SH-SY5Y (cell line): ENCODE measurements at regions not wholly inside any gene's neighbourhood (a gene's known extent, or its start where the extent isn't known, plus 50 kb on each side); places are given as distances from the start of the nearest gene placed in this dataset.

Source experiments
- GATA2 ChIP-seq: IDR thresholded peaks from 2 replicates; pipeline ENCODE4 v1.6.1; 2011; ENCODE audit warnings: mild to moderate bottlenecking, low read depth, low read length
- GATA3 ChIP-seq: IDR thresholded peaks from 2 replicates; pipeline ENCODE4 v1.6.1; 2011; ENCODE audit warnings: low read depth, mild to moderate bottlenecking, low read length, moderate library complexity

DNA sequence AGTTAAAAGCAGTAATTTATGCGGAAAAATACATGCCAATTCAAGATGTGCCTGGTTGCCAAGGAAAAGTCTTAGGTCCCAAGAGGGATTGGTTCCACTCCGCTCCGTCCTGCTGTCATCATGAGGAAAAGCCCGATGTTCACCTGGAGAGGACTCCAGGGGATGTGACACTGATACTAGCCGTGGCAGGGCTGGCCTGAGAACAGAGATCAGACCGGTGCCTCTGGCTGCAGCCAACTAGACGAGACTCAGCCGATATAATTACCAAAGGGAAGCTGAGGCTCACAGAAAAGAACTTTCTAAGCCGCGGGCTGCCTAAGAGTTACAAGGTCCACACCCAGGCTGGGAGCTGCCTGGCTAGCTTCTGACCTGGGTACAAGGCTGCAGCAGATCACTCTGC is 81.3 kb upstream of the UNC5B start:
- no peak for TF ChIP-seq GATA2
- TF ChIP-seq GATA3: no peak

DNA sequence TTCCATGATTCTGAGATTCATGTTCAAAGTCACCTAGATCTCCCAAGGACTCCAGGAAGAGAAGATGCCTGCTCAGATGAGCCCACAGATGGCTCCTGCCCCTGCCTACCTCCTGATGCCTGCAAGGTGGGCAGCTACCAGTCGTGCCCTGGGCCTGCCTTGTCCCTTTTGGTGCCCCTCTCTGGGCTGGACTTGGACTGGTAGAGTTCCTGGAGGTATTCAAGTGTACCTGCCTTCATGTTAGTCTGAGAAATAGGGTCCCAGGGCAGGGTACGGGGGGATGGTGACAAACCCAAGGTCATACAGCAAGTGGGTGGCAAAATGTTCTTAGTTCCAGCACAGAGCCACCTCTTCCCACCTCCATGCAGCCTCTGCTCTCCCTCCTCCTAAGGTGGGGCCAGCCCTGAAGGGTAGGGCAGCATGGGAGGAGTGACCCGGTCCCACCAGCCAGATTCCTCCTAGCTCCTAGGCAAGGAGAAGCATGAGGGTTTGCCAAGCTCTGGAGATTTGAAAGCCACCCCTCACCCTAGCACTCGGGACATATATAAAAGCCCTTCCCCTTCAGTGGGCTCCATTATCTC is 80.8 kb upstream of the UNC5B start:
- TF ChIP-seq GATA3 (no peak), GATA2 (no peak)

DNA sequence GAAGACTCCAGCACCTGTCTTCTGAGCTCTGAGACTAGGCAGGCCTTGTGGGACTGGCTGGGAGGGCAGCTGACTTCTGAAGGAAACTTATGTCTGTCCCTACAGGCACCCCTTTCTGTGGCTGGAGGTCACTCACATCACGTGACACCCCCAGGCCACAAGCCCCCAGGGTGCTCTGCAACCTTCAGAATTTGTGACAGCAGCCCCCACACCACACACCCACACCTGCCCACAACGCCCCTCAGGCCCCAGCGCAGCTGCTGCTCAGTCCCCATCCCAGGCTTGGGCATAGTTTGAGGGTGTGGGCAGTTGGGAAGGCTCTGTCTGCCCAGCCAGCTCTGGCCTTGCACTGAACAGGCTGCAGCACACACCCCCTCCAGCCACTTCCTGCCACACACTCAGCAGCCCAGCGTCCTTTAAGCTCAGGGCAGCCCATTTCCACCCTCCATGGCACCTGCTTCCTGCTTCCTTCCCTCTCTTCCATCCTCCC is 80.0 kb upstream of the UNC5B start:
- no peak for TF ChIP-seq GATA3
- no peak for TF ChIP-seq GATA2

DNA sequence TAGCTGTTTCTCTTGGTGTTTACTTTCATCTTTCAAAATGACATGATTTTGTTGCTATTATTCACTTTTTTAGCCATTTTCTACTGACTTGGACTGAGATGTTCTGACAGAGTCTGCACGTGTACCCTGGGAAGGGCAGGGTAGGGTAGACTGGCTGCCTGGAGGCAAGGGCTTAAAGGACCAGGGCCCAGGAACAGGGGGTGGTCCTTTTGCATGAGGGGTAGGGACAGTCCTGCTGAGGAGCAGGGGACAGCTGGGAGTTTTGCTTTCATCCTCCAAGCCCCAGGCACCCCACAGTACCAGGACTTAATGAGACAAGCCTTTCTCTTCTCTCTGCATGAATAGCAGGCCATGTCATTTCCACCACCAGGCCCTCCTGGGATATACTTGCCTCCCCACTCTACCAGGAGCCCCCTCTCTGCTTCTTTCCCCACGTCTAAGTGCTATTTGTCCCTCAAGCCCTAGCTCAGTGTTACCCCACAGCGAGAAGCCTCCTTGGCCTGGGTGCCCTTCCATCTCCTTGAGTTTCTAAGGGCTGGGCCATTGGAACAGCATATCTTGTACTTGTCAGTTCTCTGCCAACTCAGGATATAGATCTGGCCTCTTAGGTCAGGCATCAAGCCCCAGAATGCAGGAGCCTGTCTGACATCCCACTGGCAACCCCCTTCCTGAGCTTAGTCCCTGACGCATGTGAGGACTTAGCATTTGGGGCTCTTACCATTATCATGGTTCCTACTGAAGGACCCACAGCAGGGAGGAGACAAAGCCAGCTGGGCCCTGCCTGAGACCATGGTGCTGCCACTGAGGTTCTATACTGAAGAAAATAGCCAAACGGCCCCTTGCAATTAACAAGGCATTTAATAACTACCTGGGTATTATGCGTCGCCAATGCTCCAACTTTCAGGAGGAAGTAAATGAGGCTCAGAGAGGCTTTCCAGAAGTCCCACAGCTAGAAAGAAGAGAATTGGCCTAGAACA is 78.4 kb upstream of the UNC5B start:
- TF ChIP-seq GATA2: no peak
- no peak for TF ChIP-seq GATA3

DNA sequence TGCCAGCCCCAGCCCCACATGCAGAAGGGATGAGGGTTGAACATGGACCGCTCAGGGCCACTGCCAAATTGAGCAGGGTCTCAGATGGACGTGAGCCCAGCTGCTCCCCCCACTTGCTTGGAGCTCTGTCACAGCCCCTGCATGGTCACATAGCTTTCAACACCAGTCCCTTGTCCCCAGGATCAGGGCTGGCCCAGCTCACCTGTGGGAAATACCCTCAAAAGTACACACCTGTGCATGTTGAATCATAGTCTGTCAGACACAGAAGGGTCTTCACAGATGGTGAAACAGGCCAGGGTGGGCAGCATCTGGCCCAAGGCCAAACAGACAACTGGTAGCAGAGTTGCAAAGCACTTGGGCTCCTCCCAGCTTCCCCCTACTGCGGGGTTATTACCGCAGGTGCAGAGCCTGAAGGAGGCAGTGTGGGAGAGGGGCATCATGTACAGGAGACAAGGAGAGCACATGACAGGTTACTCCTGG is 77.6 kb upstream of the UNC5B start:
- TF ChIP-seq GATA2 (no peak), GATA3 (no peak)

DNA sequence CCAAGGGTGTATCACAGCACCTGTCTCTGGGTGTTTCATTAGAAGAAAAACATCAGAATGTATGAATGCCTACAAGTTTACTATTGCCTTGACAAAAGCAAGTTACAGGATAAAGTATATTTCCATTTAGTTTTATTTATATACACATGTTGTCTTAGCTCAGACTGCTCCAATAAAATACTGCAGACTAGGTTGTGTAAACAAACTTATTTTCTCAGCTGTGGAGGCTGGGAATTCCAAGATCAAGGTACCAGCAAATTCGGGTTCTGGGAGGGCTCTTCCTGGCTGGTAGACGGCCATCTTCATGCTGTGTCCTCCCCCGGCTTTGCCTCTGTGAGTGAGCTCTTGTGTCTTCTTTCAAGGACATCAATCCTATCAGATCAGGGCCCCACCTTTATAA is 77.1 kb upstream of the UNC5B start:
- no peak for TF ChIP-seq GATA2
- no peak for TF ChIP-seq GATA3

DNA sequence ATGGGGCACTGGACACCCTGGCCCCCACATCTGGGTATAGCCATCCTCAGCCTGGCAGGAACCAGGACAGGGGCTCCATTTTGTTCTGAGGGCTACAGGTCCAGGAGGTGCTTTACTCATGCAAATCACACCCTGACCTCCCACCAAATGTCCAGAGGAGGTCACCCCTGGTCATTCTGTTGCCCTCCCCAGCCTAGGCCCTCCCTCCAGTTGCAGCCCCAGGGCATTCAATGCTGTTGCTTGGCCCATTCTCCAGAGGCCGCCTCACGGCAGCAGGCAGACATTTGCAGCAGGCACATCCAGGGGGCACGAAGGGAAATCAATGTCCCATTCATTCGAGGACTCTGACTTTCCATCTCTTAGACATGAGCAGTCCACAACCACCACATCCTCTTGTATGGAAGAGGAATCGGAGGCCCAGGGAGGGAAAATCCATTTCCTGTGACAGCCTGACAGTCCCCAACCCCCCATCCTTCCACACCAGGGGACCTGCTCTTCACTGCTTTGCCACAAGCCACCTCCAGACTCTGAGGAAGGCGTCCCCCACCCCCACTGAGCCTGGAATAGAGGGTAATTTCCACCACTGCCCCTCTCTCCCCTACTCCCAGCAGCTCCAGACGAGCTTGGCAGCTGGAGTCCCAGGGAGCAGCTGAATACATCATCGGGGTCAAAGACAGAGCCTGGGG is 76.2 kb upstream of the UNC5B start:
- no peak for TF ChIP-seq GATA2
- TF ChIP-seq GATA3: no peak

GRCh38 chr10:71137701-71138100 is 74.7 kb upstream of the UNC5B start:
- TF ChIP-seq GATA2 (no peak), GATA3 (no peak)

DNA sequence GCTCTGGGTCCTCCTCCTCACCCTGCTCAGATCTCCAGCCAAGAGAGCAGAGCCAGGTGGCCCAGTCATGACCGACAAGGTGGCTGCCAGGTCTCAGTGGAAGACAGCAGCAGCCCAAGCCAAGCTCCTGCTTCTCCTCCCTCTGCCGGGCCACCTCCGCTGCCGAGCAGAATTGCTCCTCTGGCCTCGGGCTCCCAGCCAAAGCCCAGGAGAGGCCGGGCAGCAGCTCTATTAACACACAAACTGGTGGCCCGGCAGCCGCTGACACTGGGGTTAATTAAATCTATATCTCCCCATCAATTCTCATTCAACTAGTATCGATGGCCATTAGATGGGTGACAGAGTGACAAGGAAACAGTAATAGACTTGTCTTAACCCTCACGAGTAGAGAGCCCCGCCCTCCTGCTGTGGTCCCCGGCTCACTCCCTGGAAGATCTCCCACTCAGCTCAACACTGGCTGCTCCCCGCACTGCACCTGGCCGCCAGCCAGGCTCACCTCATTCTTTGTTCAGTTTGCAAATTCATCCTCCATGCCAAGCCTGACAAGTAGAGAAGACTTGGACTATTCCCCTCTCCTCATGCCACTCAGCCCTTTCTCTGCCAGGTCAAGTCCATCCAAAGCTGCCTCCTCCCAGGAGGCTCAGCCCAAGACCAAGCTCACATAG is 74.1 kb upstream of the UNC5B start:
- no peak for TF ChIP-seq GATA3
- no peak for TF ChIP-seq GATA2

- TF ChIP-seq GATA3: no peak
- no peak for TF ChIP-seq GATA2
Observed at GRCh38 chr10:71141528-71141927, 70.8 kb upstream of the UNC5B start.

DNA sequence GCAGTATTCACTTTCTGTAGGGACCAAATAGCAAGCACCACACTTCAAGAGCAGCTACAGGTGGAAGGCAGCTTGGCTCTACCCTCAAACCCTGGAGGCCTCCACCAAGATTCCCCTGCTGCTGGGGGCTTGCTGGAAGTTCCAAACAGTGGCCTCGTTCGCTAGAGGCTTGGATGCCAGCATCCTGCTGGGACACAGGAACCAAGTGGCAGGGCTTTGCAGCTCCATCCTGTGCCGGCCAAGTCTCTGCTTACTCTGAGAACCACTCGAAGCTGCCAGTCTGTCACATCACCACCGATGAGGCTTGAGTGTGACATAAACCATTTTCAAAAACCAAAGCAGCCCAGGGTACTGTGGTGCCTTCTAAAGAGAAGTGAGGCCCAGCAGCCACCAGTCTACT is 69.2 kb upstream of the UNC5B start:
- no peak for TF ChIP-seq GATA2

- TF ChIP-seq GATA2 (no peak), GATA3 (no peak)
Observed at GRCh38 chr10:71143610-71144009, 68.8 kb upstream of the UNC5B start.

DNA sequence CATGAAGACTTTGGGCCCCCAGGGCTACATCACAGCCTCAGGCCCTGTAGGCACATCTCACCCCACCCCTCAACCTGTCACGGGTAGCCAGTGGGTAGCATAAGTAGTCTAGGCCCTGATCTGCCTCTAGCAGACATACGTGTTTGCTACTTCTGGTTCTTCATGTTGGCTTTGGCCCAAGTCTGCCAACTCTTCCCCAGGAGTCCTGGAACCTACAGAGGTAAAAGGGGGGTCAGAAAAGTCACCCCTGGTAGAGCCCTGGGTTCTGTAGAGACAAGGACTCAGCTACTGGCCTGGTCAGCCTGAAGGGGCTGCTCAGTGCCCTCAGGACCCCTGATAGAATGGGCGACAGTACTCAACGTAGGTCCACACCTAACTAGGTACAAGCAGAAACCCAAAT is 67.5 kb upstream of the UNC5B start:
- TF ChIP-seq GATA3 (no peak), GATA2 (no peak)
